IPS-NIHi11 (cell line): ENCODE measurements at regions not wholly inside any gene's neighbourhood (a gene's known extent, or its start where the extent isn't known, plus 50 kb on each side); places are given as distances from the start of the nearest gene placed in this dataset.
"Not testable (repeated sequence)": the region's sequence is repeated elsewhere in the genome, so short reads cannot be mapped to it uniquely, and the experiment has no call there.

Experiments used
- DNase-seq: peaks from one replicate; pipeline ENCODE4 v3.0.0; 2012; ENCODE audit warnings: mixed read lengths, low spot score

DNA sequence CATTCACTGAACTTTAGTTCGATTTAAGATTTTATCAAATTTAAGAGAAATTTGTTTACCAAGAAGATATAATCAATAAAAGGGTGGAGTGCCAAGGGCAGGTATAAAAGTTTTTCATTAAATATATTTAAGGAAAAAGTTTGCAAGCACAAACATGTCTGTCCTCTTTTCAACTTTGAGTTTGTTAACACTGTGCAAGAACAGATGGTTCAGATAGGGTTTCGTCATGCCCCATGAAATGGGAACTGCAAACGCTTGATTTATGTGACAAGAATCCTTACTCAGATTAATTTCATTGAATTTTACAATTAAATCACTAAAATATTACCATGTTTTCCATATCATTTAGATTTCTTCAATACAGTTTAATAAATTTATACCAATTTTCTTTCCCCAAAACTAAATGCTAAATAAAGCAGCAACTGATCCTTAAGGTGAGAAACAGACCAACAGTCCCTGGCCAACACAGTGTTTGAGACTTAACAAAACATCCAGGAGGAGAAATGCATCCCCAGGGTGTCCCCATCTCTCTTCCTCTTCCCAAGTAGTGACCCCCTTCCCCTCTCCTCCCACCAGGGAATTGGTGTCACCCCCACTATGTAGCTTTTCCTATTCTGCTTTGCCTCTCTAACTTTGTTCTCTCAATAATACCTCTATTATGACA is 292.9 kb downstream of the LTN1 start:
- no peak for DNase-seq

- DNase-seq: no peak
These were observed 293.5 kb downstream of the LTN1 start for GRCh38 chr21:28699186-28699585.

DNA sequence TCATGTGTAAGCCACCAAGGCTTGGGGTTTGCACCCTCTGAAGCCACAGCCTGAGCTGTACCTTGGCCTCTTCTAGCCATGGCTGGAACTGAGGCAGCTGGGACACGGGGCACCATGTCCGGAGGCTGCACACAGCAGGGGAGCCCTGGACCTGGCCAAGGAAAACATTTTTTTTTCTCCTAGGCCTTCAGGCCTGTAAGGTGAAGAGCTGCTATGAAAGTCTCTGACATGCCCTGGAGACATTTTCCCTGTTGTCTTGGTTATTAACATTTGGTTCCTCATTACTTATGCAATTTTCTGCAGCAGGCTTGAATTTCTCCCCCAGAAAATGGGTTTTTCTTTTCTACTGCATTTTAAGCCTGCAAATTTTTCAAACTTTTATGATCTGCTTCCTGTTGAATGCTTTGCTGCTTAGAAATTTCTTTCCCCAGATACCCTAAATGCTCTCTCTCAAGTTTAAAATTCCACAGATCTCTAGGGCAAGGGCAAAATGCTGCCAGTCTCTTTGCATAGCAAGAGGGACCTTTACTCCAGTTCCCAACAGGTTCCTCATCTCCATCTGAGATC is 295.8 kb downstream of the LTN1 start:
- no peak for DNase-seq

DNA sequence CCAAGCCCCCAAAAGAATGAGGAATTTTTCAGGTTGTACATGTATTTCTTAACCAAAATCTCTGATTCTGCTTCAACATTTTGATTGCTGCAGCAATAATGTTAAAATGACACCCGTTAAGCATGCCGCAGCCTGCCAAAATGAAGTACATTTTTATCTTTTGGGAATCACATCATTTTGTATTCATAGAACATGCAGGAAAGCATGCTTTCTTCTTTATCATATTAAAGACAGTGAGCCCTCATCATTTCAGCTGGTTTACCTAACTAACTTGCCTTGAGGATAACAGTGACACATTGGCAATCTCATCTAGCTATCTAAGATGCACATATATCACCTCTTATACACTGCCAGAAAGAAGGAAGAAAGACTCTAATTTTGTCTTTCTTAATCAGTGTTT is 299.2 kb downstream of the LTN1 start:
- DNase-seq: no peak

- no peak for DNase-seq
These were observed 302.5 kb downstream of the LTN1 start for GRCh38 chr21:28690196-28690595.

DNA sequence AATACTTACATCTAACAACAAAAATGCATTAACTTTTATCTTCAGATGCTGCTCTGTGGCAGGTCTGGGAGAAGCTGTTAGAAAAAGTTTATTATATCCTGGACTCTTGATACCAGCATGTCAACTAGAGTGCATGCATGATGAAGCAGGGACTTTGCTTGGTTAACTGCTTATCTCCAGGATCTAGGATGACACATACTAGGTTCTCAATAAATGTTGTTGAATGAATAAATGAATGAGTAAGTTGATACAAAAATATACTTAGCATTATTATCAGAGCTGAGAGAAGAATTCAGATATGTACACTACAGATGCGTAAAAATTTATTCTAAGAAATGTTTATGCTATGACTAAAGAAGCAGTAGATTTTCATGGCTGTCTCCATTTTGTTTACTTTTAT is 304.3 kb downstream of the LTN1 start:
- no peak for DNase-seq

GRCh38 chr21:28687586-28687985 is 305.1 kb downstream of the LTN1 start:
- DNase-seq: no peak

DNA sequence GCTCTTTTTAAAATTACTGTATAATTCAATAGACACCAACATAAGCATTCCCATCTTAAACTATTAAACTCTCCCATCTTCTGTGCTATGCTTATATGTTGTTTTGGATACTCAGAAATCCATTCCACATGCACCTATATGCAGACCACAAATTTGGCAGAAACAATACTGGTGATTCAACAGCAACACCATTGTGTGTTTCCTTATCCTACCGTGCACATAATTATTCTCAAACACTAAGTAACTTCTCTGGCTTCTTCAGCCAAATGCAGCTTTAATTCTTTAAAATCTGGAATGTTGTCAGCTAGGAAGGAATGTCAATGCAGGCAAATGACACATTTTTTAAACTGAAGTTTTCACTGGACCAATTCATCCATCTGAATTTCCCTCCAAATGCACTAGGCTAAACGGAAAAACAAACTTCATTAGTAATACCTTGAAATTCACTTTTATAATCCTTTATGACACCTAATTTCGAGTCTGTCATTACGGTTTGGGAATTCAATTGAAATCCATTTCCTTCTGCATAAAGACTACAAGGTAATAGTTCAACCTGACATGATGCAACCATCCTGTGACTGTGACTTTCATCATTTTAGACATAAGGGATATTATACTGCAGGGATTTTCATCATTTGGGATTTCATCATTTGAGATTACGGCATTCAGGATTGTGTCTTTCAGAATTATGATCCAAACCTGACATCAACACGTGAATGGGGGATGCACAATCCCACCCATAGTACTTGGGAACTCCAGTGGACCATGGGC is 308.5 kb downstream of the LTN1 start:
- no peak for DNase-seq

GRCh38 chr21:28682884-28683283 is 309.8 kb downstream of the LTN1 start:
- DNase-seq: not testable (repeated sequence)

DNA sequence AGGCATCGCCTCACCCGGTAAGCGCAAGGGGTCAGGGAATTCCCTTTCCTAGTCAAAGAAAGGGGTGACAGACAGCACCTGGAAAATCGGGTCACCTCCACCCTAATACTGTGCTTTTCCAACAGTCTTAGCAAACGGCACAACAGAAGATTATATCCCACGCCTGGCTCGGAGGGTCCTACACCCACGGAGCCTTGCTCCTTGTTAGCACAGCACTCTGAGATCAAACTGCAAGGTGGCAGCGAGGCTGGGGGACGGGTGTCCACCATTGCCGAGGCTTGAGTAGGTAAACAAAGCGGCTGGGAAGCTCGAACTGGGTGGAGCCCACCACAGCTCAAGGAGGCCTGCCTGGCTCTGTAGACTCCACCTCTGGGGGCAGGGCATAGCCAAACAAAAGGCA is 315.6 kb downstream of the LTN1 start:
- DNase-seq: not testable (repeated sequence)

DNA sequence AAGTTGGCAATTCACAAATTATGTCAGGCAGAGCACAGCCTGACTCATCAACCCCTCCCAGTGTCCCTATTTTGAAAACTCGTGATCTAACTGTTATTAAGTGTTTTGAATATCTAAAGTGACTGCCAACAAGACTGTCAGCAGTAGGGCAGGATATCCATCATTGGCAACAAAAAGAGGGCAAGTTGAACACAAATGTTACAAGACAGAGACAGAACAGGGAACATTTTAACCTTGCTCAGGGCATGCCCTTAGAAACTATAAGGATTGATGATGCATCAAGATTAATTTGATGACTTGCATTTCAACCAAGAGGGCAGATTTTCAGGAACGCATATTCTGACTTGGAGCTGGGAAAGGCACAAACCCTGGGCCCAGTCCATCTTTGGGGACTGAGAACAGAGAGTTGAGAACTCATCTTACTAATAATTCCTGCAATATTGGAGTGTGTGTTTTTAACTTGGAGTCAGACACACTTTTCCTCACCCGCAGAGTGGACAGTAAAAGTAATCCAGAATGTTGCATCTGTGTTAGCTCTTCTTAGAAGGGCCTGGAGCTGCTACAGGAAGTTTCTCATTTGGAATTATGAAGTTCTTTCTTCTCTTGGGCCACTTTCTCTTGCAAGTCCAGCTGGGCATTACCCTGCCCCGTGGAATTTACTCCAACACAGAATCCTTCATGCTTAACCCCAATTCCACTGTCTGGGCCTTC is 317.2 kb downstream of the LTN1 start:
- no peak for DNase-seq

DNA sequence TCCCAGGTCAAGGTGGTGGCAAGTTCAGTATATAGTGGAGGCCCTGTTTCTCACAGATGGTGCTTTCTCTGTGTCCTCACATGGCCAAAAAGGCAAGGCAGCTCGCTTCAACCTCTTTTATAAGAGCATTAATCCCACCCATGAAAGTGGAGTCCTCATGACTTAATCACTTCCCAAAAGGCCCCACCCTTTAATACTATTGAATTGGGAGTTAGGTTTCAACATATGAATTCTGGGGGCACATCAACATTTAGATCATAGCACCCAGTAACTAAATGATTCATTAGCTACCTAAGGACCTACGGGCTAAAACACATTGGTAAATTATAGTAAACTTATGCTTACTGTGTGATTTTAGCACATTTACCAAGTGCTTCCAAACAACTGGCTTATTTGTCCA is 317.9 kb downstream of the LTN1 start:
- no peak for DNase-seq

GRCh38 chr21:28671549-28672195 is 321.0 kb downstream of the LTN1 start:
- DNase-seq: no peak

DNA sequence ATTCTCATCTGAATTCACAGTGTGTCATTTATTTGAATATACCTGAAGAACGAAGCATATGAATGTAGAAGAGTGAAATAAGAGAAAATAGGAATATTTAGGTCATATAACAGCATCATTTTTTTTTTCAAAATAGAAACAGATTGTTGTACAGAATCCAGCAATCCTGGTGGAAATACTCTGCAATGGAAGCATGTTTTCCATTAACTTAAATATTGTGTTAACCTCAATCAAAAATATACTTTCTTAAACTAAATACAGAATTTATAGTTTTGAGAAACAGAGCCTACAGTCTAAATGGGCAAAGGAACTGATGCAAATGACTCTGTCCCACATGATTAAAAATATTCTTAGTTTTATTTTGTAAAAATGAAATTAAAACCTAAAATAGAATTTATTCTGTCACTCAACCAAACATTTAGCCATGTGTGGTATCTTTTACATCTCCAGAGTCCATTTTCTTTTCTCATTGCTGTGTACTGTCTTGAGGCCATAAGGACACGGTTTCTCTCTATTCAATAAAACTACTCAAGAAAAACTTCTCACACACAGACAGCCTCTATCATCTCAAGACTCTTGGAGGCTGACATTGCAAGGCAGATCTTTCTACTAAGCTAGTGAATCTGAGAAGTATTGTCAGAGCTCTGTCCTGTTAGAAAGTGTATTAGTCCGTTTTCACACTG is 322.6 kb downstream of the LTN1 start:
- no peak for DNase-seq

DNA sequence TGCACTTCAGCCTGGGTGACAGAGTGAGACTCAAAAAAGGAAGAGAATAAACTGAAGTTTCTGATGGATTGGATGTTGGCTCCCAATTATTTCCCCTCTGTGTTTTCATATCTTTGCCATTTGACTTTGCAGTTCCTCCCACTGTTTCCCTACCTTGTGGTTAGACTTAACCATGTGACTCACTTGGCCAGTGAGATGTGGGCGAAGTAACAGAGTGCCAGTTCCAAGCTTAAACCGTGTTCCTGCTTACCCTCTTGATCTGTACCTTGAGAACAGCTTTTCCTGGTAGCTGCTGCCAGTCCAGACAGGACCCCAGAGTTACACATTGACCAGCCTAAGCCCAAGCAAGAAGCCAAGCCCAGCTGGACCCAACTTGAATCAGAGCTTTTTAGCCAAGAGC is 323.4 kb downstream of the LTN1 start:
- no peak for DNase-seq

GRCh38 chr21:28663754-28664153 is 328.9 kb downstream of the LTN1 start:
- no peak for DNase-seq

DNA sequence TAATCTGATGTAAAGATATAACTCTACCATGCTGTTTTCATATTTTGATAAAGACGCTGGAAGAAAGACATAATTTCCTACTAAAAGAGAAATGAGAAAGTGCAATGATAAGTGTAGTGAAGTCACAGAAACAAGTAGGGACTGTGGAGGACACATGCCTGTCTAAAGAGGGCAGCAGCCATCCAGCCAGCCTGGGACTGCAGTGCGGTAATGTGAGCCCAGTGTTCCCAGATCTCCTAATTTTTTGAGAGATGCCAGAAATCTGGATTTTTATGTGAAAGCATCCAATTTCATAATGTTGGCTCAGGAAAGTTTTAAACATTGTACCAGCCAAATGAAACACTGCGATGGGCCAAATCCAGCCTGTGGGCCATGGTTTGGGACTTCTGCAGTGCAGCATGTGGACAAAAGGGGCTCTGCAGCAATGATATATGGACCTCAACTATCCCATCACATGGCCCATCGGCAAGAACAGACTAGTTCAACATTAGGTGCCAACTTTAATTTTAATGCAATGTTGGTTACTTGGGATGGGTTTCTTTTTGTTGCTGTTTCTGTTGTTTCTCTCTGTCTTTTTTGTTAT is 329.5 kb downstream of the LTN1 start:
- DNase-seq: no peak

DNA sequence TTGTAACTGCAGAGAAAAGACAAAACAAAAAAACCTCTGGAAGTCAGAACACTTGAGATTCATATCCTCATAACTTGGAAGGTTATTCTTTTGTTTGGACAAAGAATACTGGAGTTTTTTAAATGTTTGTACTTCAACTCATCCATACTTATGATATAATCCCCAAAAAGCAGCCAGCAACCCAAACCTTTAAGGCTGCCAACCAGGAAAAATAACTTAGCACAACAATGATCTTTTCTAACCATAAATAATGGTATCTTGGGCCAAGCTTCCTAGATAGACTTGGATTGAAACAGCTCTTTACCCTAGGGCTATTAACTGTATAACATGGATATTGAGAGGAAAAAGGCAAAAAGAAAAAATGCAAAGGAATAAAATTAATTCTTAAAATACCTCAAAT is 335.1 kb downstream of the LTN1 start:
- DNase-seq: no peak

DNA sequence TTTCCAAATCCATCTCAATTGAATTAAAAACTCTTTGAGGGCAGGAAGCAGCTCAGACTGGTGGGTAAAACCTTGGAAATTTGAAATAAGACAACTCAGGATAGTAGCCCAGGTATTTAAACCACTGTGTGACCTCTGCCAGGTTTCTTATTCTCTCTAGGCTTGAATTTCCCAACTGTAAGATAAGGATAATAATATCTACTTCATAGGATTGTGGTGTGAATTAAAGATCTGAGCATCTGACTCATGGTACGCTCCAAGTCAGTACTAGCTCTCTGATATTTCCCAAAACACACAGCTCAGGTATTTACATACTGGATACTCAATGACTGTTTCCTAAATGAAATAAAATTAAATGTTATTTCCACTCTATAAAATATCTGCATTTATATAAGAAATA is 337.2 kb downstream of the LTN1 start:
- DNase-seq: no peak

- DNase-seq: no peak
These were observed 338.3 kb downstream of the LTN1 start for GRCh38 chr21:28654406-28654805.

DNA sequence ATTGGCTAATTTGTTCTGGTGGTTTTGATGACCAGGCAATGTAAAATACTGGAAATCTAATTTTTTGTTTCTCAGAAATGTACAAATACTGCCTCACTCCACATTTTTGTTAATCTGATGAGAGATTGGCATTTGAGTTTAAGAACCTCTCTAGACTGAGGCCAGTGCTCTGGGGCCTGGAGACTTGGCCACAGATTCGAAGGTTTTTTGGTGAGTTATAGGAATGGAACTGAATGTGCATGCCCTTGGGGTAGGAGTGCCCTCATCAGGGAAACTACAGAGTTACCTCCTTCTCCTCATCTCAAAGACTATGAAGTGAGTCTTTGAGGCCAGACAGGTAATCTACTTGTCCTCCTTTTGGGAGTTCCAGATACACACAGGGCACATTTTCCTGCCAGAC is 347.9 kb downstream of the LTN1 start:
- DNase-seq: no peak
